ENCODE measurements at regions not wholly inside any gene's neighbourhood (a gene's known extent, or its start where the extent isn't known, plus 50 kb on each side); places are given as distances from the start of the nearest gene placed in this dataset.

- Histone ChIP-seq H3K4me1 (peaks cover 27% of the 10 kb centered on the region), H3K27ac (peak overlapping the region; percentile 86), H3K9me3 (no peaks in the 10 kb centered on the region), H3K4me3 (no peak overlapping the region), H3K36me3 (no peaks in the 10 kb centered on the region), H3K27me3 (no peaks in the 10 kb centered on the region)
- DNase-seq (ENCODE audit: low spot score in 2 of 2), result peak in 1 of 2 donors; percentile 80
- TF ChIP-seq POLR2A (IDR thresholded peaks at IDR 0.05) (peak in 1 of 2 donors; percentile 21), POLR2AphosphoS5 (IDR thresholded peaks at IDR 0.05) (peak in 2 of 3 donors; percentile 64 to 71), EP300 (IDR thresholded peaks at IDR 0.05) (peak; percentile 11)
- TF ChIP-seq, protein P1, sequence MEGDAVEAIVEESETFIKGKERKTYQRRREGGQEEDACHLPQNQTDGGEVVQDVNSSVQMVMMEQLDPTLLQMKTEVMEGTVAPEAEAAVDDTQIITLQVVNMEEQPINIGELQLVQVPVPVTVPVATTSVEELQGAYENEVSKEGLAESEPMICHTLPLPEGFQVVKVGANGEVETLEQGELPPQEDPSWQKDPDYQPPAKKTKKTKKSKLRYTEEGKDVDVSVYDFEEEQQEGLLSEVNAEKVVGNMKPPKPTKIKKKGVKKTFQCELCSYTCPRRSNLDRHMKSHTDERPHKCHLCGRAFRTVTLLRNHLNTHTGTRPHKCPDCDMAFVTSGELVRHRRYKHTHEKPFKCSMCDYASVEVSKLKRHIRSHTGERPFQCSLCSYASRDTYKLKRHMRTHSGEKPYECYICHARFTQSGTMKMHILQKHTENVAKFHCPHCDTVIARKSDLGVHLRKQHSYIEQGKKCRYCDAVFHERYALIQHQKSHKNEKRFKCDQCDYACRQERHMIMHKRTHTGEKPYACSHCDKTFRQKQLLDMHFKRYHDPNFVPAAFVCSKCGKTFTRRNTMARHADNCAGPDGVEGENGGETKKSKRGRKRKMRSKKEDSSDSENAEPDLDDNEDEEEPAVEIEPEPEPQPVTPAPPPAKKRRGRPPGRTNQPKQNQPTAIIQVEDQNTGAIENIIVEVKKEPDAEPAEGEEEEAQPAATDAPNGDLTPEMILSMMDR (IDR thresholded peaks at IDR 0.05), result no peak
- 23% methylated on average over 13 of the region's 13 CpGs for WGBS
Observed at GRCh38 chr2:238728330-238729260, 119.3 kb upstream of the TWIST2 start.

- Histone ChIP-seq H3K9me3 (no peaks in the 10 kb centered on the region), H3K4me1 (peaks cover 27% of the 10 kb centered on the region), H3K4me3 (no peak overlapping the region), H3K27ac (peak overlapping the region; percentile 86), H3K36me3 (no peaks in the 10 kb centered on the region), H3K27me3 (no peaks in the 10 kb centered on the region)
- 70% methylated on average over 4 of the region's 11 CpGs for WGBS
- TF ChIP-seq POLR2AphosphoS5 (IDR thresholded peaks at IDR 0.05) (no peak), EP300 (IDR thresholded peaks at IDR 0.05) (no peak), POLR2A (IDR thresholded peaks at IDR 0.05) (no peak)
- TF ChIP-seq, protein P1 (IDR thresholded peaks at IDR 0.05), result no peak
- DNase-seq (ENCODE audit: low spot score in 2 of 2), result no peak
Observed at GRCh38 chr2:238729261-238729935, 118.5 kb upstream of the TWIST2 start.

- 81% methylated on average over 10 of the region's 17 CpGs for WGBS
- no peaks in the 10 kb centered on the region for H3K27me3 ChIP-seq
- no peak for DNase-seq (ENCODE audit: low spot score in 2 of 2)
- TF ChIP-seq POLR2A (IDR thresholded peaks at IDR 0.05), result no peak
- TF ChIP-seq EP300 (IDR thresholded peaks at IDR 0.05), result no peak
- no peak for TF ChIP-seq POLR2AphosphoS5 (IDR thresholded peaks at IDR 0.05)
- TF ChIP-seq, protein P1 (IDR thresholded peaks at IDR 0.05), result no peak
- no peak overlapping the region for H3K4me3 ChIP-seq
- no peaks in the 10 kb centered on the region for H3K36me3 ChIP-seq
- H3K9me3 ChIP-seq, result no peaks in the 10 kb centered on the region
- peak overlapping the region; percentile 86 for H3K27ac ChIP-seq
- H3K4me1 ChIP-seq, result peaks cover 27% of the 10 kb centered on the region
Observed at GRCh38 chr2:238730001-238730669, 117.8 kb upstream of the TWIST2 start.

DNA sequence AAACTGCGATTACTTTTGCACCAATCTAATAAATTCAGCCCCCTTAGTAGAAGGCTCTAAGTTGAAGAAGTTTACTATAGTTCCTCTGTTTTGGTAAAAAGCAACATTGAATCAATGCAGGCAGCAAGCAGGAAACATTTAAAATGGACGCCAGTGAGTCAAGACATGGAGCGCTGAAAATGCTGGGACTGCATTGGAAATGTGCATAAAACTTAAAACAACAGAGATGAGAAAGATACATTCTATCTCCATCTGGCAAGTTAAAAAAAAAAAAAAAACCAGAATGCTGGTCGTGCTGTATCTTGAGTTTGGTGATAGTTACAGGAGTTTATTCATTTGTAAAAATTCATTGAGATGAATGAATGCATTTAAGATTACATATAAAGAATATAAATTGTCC, 117.0 kb upstream of the TWIST2 start:
- H3K4me1 ChIP-seq, result peaks cover 27% of the 10 kb centered on the region
- H3K4me3 ChIP-seq, result no peak overlapping the region
- H3K36me3 ChIP-seq, result no peaks in the 10 kb centered on the region
- DNase-seq (ENCODE audit: low spot score in 2 of 2), result no peak
- 86% methylated on average over 4 of the region's 4 CpGs for WGBS
- H3K9me3 ChIP-seq, result no peaks in the 10 kb centered on the region
- H3K27me3 ChIP-seq, result no peaks in the 10 kb centered on the region
- no peak for TF ChIP-seq EP300 (IDR thresholded peaks at IDR 0.05)
- TF ChIP-seq, protein P1 (IDR thresholded peaks at IDR 0.05), result no peak
- H3K27ac ChIP-seq, result no peak overlapping the region

Data from suprapubic skin (tissue), 4 donors.